HuH-7.5 (cell line): ENCODE measurements at regions not wholly inside any gene's neighbourhood (a gene's known extent, or its start where the extent isn't known, plus 50 kb on each side); places are given as distances from the start of the nearest gene placed in this dataset.

ENCODE experiments used
- DNase-seq: peaks from one replicate; pipeline ENCODE4 v3.0.0; 2011; ENCODE audit warnings: low spot score

- no peak for DNase-seq
Measured at GRCh38 chr9:23444658-23445057, 381.4 kb downstream of the ELAVL2 start.

DNA sequence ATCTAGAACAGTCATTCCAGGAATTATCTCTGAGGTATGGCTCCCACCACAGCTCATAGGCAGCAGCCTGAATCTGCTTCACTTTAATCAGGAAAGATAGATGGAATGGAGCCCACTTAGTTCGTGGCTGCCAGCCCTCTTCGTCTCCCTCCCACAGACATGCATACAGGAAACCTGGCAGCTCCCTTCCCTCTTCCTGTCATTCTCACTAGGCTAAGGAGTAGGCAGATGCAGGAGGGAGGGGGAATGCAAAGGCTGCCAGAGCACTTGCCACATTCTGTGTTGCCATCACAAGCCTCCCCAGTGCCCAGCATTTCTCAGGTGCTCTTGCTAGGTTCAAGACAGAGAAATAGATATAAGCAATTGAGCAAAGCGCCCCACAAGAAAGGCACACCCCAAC lies 378.9 kb downstream of the ELAVL2 start:
- no peak for DNase-seq

- no peak for DNase-seq
Measured at GRCh38 chr9:23447944-23448343, 378.1 kb downstream of the ELAVL2 start.

DNA sequence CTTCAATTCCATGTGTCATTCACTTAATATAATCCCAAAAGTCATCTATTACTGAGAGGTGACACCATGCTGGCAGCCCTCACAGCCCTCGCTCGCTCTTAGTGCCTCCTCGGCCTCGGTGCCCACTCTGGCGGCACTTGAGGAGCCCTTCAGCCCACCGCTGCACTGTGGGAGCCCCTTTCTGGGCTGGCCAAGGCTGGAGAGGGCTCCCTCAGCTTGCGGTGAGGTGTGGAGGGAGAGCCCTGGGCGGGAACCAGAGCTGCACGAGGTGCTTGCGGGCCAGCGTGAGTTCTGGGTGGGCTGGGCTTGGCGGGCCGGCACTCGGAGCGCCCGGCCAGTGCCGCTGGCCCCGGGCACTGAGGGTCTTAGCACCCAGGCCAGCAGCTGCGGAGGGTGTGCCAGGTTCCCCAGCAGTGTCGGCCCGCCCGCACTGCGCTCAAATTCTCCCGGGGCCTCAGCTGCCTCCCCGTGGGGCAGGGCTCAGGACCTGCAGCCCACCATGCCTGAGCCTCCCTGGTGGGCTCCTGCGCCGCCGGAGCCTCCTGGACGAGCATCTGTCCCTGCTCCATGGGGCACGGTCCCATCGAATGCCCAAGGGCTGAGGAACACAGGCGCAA lies 374.1 kb downstream of the ELAVL2 start:
- DNase-seq, result no peak

- no peak for DNase-seq
Measured at GRCh38 chr9:23464275-23464674, 361.8 kb downstream of the ELAVL2 start.

DNA sequence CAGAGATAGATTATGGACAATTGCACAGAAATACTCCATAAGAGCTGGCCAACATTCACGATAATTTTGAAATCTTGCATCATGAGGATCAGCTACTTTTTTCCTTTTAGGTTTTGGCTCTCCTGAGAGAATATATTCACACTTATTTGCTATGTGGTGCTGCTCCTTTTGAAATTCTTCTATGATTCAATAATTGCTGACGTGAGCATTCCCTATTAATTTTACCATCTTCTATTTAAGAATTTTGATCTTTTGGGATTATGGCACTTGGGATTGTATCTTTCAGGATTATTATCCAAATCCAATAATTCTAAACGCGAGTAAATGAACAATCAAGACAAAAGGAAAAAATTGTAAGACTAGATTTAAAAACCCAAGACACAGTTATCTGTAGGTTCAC lies 358.8 kb downstream of the ELAVL2 start:
- no peak for DNase-seq

GRCh38 chr9:23477908-23478307 lies 348.1 kb downstream of the ELAVL2 start:
- DNase-seq, result no peak

- no peak for DNase-seq
Measured at GRCh38 chr9:23483566-23483965, 342.5 kb downstream of the ELAVL2 start.

- DNase-seq, result peak; percentile 11
Measured at GRCh38 chr9:23492126-23493002, 333.7 kb downstream of the ELAVL2 start.

DNA sequence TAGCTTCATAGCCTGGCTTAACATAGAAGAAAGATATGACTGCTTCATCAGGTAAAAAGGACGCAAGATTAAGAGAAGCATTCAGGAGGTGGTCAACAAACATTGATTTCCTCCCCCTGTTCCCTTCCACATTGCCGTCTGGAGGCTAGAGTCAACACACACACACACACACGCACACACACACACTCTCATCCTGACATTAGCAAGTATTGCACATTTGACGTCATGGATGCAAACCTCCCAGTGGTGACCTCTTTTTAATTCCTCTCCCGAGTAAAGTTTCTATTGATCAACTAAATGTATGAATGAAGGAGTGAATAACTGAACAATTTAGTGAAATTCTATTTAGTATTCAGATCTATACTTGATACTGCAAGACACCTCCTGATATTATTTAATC lies 332.8 kb downstream of the ELAVL2 start:
- no peak for DNase-seq

DNA sequence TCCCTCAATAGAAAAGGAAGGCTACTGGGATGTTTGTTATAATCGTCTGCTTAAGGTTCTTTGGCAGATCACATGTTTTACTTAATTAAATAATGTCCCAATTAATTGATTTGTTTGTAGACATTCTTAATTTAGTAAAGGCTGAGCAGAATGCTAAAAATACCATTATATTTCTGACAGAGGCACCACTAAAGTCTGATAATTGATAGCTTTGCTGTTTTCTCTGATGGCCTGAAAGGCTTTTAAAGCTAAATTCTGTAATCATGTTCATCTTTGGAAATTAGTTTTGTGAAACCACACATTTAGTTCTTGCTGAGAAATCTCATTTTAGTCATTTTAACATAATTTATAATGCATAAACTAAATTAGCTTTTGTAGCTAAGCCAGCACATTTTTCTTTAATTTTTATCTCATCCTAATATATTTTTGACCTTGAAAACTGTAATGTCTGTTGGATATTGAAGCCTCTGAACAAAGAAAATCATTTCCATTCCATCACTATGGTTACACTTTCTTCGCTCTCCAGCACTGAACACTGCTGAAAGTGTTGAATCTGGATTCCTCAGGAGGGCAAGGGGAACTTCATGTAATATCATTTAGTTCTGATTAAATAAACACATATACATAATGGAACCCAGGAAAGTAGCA lies 329.4 kb downstream of the ELAVL2 start:
- no peak for DNase-seq

GRCh38 chr9:23497137-23497504 lies 328.9 kb downstream of the ELAVL2 start:
- no peak for DNase-seq

- no peak for DNase-seq
Measured at GRCh38 chr9:23502004-23502403, 324.0 kb downstream of the ELAVL2 start.

DNA sequence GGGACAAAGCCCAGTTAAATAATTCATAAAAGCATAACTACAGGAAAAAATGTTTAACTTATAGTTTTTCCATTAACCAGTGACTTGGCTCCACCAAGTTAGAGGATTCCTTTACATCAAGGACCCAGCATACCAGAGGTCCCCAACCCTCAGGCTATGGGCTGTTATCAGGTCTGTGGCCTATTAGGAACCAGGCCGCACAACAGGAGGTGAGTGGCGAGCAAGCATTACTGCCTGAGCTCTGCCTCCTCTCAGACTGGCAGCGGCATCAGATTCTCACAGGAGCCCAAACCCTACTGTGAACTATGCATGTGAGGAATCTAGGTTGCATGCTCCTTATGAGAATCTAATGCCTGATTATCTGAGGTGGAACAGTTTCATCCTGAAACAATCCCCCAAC lies 303.1 kb downstream of the ELAVL2 start:
- DNase-seq, result no peak

DNA sequence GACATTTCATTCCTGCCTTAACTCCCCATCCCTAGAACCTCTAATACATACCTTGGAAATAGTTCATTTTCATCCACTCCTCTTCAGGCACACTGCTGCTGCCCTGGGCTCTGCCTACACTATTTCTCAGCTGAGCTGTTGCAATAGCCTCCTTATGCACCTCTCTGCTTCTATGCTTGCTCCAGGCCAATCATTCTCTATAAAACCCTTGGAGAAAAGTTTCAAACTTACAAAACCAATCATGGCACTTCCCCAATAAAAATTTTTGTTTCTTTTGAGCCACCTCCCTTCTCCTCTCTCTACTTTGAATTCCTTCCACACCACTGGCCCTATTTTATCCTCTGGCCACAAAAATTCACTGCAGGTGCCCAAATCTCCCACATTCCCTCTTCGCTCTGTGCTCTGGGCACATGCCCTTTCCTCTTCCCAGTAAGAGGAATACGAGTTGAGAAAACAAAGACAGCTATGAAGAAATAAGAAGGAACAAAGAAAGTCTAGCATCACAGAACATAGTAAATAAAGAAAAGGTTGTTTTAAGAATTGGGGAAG lies 301.4 kb downstream of the ELAVL2 start:
- DNase-seq, result no peak

GRCh38 chr9:23526806-23527205 lies 299.2 kb downstream of the ELAVL2 start:
- DNase-seq, result no peak

GRCh38 chr9:23532282-23532681 lies 293.8 kb downstream of the ELAVL2 start:
- DNase-seq, result no peak

DNA sequence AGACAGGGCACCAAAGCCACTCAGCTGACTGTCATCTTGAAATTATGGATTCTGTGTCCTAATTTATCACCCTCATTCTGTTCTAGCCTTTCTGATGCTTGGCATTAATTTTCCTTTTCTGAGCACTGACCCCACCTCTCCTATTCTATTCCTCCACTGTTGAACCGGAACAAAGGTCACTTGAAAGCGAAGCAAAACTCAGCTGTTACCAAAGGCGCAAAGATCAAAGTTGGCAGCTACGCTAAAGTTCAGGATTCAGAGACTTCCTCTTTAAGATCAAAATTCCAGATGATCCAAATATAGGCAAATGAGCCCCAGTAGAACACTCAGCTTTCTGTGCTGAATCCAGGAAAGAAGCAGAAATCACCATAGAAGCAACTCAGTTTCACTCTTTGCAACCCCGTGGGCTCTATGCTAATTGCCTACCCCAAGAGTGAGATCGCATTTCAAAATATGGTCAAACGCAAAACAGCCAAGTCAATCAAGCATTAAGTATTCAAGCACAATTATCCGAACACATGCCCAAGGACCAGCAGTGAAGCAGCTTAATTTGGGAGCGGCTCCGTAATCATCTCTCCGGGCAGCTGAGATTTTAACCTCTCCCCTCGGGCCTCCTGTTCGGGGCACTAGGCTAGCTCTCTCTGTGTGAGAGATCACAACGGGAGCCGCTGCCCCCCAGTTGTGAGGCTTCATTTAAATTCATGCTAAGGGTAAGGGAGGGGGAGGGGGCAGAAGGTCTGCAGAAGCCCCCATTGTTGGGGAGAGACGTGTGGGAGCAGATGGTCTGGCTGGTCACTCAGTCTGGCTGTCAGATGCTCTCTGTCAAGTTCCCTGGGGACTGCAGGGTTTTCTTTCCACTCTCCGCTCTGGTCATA lies 288.6 kb downstream of the ELAVL2 start:
- no peak for DNase-seq

DNA sequence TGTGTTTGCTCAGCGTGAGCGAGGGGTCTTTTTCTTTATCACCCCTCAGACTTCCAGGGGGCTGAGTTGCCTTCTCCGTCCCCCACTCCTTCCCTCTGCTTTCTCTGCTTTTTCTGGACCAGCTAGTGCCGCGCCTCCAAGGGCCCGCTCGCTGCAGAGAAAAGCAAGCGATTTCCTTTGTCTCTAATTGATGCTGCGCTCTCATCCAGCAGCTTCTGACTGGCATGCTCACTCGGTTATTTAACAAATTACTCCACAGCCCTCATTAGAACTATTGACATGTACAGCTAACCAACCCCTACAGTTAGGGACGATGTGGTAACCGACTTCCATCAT lies 288.0 kb downstream of the ELAVL2 start:
- DNase-seq, result no peak

GRCh38 chr9:23538461-23539003 lies 287.5 kb downstream of the ELAVL2 start:
- DNase-seq, result no peak

DNA sequence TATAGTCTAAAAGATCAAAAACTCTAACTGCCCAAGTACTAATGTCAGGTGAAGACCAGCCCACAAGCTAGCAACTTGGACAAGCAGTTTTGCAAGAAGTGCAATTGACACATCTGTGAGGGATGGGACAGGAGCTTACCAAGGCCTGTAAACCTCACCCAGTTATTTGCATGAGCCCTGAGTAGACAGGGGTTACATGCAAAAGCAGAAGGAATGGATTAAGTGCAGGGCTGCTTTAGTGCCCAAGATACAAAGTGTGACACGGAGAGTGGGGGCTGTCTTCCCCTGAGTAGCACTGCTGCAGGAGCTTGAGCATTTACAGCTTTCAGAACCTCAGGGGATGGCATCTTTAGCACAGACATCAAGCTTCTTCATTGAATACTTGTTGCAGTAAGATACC lies 286.7 kb downstream of the ELAVL2 start:
- no peak for DNase-seq

GRCh38 chr9:23541976-23542375 lies 284.1 kb downstream of the ELAVL2 start:
- DNase-seq, result no peak
